Tibial nerve (tissue), 4 donors: ENCODE measurements at regions not wholly inside any gene's neighbourhood (a gene's known extent, or its start where the extent isn't known, plus 50 kb on each side); places are given as distances from the start of the nearest gene placed in this dataset.

Experiments used
- DNase-seq, 2 donors: peaks; one replicate each; pipeline ENCODE4 v3.0.0-alpha.2; 2019; ENCODE audit warnings: low spot score in 2 of 2
- H3K27ac ChIP-seq, 4 donors: fragments of 200-600 bp; sonication (generic) in 3 of 4; one replicate each; pipeline ENCODE4 v1.5.1; 2017 to 2019; ENCODE audit warnings: mild to moderate bottlenecking in 1 of 4
- H3K27me3 ChIP-seq, 2 donors: fragments of 200-600 bp; sonication (generic) in 1 of 2; one replicate each; pipeline versions ENCODE4 v1.5.1 to v1.6.0; 2017 to 2019
- H3K36me3 ChIP-seq, 3 donors: fragments of 200-600 bp; sonication (generic); one replicate each; pipeline ENCODE4 v1.5.1; 2018 to 2019
- H3K4me1 ChIP-seq, 4 donors: fragments of 200-600 bp; sonication (generic) in 3 of 4; one replicate each; pipeline ENCODE4 v1.5.1; 2017 to 2019
- H3K4me3 ChIP-seq, 4 donors: fragments of 200-600 bp; sonication (generic) in 3 of 4; one replicate each; pipeline ENCODE4 v1.5.1; 2017 to 2019; ENCODE audit warnings: mild to moderate bottlenecking in 1 of 4, moderate library complexity in 1 of 4
- H3K9me3 ChIP-seq, 4 donors: fragments of 200-600 bp; sonication (generic) in 3 of 4; one replicate each; pipeline ENCODE4 v1.5.1; 2017 to 2019
- CTCF ChIP-seq, 5 experiments: fragments of 200-600 bp in 3 of 5; fragments of 450-650 bp in 2 of 5; sonication (generic) in 3 of 5; IDR thresholded peaks; one replicate each; pipeline ENCODE4 v1.5.1; 2016 to 2019; ENCODE audit warnings: antibody characterized with exemption in 5 of 5, mild to moderate bottlenecking in 3 of 5, moderate library complexity in 2 of 5
- EP300 ChIP-seq, 2 donors: sonication (generic); formaldehyde crosslinking; IDR thresholded peaks; one replicate each; pipeline ENCODE4 v1.6.1; 2017; ENCODE audit warnings: antibody characterized with exemption in 2 of 2, mild to moderate bottlenecking in 1 of 2
- POLR2A ChIP-seq, 2 donors: fragments of 450-650 bp; IDR thresholded peaks; one replicate each; pipeline ENCODE4 v1.6.1; 2017; ENCODE audit warnings: antibody characterized with exemption in 2 of 2, mild to moderate bottlenecking in 2 of 2, moderate library complexity in 2 of 2
- WGBS, 2 donors: methylation state at CpG; one replicate each; pipeline ENCODE4 v1.1.5; 2018; 5-methylcytosine and 5-hydroxymethylcytosine counted together

DNA sequence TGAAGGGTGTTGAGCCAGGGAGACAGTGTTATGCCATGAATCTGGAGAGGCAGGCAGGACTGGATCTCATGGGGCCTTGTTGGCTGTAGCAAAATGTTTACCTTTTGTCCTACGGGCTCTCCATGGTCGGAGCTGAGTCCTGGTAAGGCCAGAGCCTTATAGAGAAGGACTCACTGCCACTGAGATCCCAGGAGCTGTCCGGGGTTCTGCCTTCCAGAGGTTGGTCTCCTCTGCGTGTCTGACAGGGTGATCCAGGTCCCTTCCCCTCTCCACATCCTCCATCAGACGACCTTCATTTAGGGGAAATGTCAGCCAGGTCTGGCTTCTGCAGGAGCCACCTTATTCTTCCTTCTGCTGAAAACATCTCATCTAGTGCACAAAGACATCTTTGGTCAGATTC, 285.2 kb upstream of the N4BP1 start:
- WGBS, 2 donors, result 32 to 51% methylated on average over 5 of the region's 5 CpGs

DNA sequence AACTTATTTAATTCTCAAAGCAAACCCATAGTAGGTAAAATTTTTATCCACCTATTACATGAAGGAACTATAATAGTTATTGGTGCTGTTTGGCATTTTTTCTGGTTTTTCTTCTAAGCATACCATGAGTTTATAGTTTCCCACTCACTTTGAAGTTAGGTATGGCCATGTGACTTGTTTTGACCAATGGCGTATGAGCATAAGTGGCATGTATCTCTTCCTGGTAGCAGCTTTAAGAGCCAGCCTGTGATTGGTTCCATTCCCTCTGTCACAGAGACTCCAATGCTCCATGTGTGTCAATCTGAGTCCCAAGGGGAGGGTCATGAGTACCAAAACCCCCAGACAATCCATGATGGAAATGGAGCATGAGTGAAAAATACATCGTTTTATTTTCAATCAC, 282.9 kb upstream of the N4BP1 start:
- H3K27ac ChIP-seq, result no peak overlapping the region
- 94 to 95% methylated on average over 2 of the region's 2 CpGs for WGBS, 2 donors
- DNase-seq, result no peak
- no peaks in the 10 kb centered on the region for H3K27me3 ChIP-seq
- no peaks in the 10 kb centered on the region for H3K36me3 ChIP-seq
- TF ChIP-seq EP300 (IDR thresholded peaks at IDR 0.05) (no peak), CTCF (IDR thresholded peaks at IDR 0.05) (no peak), POLR2A (IDR thresholded peaks at IDR 0.05) (no peak)
- H3K4me1 ChIP-seq, result no peaks in the 10 kb centered on the region
- H3K4me3 ChIP-seq, result no peak overlapping the region
- no peaks in the 10 kb centered on the region for H3K9me3 ChIP-seq

More for the DNA sequence above, 285.2 kb upstream of the N4BP1 start:
- Histone ChIP-seq H3K27me3 (no peaks in the 10 kb centered on the region), H3K4me3 (no peak overlapping the region), H3K36me3 (no peaks in the 10 kb centered on the region), H3K4me1 (no peaks in the 10 kb centered on the region), H3K27ac (no peak overlapping the region), H3K9me3 (no peaks in the 10 kb centered on the region)
- DNase-seq, result no peak
- TF ChIP-seq POLR2A (IDR thresholded peaks at IDR 0.05) (no peak), EP300 (IDR thresholded peaks at IDR 0.05) (no peak), CTCF (IDR thresholded peaks at IDR 0.05) (no peak)

GRCh38 chr16:48887646-48888210, 277.7 kb upstream of the N4BP1 start:
- DNase-seq, result no peak
- H3K4me1 ChIP-seq, result no peaks in the 10 kb centered on the region
- H3K4me3 ChIP-seq, result no peak overlapping the region
- H3K27ac ChIP-seq, result no peak overlapping the region
- TF ChIP-seq CTCF (IDR thresholded peaks at IDR 0.05) (no peak), EP300 (IDR thresholded peaks at IDR 0.05) (no peak)
- WGBS, 2 donors, result 58 to 68% methylated on average over 9 of the region's 9 CpGs
- no peaks in the 10 kb centered on the region for H3K27me3 ChIP-seq
- no peaks in the 10 kb centered on the region for H3K9me3 ChIP-seq
- H3K36me3 ChIP-seq, result no peaks in the 10 kb centered on the region

DNA sequence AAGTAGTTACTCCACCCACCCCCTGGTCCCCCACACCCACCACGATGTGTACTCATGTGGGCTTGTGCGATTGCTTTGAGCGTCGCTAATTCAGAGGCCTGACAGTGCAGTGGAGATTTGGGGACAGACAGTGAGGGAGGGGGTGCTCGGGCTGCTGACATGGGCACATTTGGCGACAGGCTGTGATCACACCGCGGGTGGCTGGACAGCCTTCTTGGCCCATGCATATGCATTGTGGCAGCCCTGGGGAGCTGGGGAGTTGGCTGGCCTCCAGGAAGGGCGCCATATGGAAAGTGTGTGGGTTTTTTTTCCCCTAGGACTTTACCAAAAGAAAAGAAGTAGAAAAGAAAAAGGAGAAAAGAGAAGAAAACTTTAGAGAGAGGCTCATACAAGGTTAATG, 275.5 kb upstream of the N4BP1 start:
- TF ChIP-seq POLR2A (IDR thresholded peaks at IDR 0.05) (no peak), EP300 (IDR thresholded peaks at IDR 0.05) (no peak), CTCF (IDR thresholded peaks at IDR 0.05) (no peak)
- H3K4me3 ChIP-seq, result no peak overlapping the region
- H3K27ac ChIP-seq, result no peak overlapping the region
- no peaks in the 10 kb centered on the region for H3K27me3 ChIP-seq
- no peaks in the 10 kb centered on the region for H3K36me3 ChIP-seq
- no peaks in the 10 kb centered on the region for H3K4me1 ChIP-seq
- H3K9me3 ChIP-seq, result peaks cover 0 to 5% (median 0%) of the 10 kb centered on the region in 4 donors
- WGBS, 2 donors, result 61 to 63% methylated on average over 9 of the region's 9 CpGs
- no peak for DNase-seq

GRCh38 chr16:48881272-48881671, 271.3 kb upstream of the N4BP1 start:
- TF ChIP-seq POLR2A (IDR thresholded peaks at IDR 0.05) (no peak), CTCF (IDR thresholded peaks at IDR 0.05) (no peak), EP300 (IDR thresholded peaks at IDR 0.05) (no peak)
- 84 to 86% methylated on average over 2 of the region's 2 CpGs for WGBS, 2 donors
- no peaks in the 10 kb centered on the region for H3K36me3 ChIP-seq

More at GRCh38 chr16:48881272-48881671, 271.3 kb upstream of the N4BP1 start:
- Histone ChIP-seq H3K9me3 (peaks cover 0 to 5% (median 0%) of the 10 kb centered on the region in 4 donors), H3K27ac (no peak overlapping the region), H3K27me3 (no peaks in the 10 kb centered on the region), H3K4me3 (no peak overlapping the region), H3K4me1 (no peaks in the 10 kb centered on the region)
- DNase-seq, result no peak
